Pulmonary artery endothelial cell (primary cell): ENCODE measurements at regions not wholly inside any gene's neighbourhood (a gene's known extent, or its start where the extent isn't known, plus 50 kb on each side); places are given as distances from the start of the nearest gene placed in this dataset.
"Not testable (repeated sequence)": the region's sequence is repeated elsewhere in the genome, so short reads cannot be mapped to it uniquely, and the experiment has no call there.

Experiments used
- DNase-seq: peaks from one replicate; pipeline ENCODE4 v3.0.0-alpha.2; 2011; ENCODE audit warnings: low read depth, low spot score

DNA sequence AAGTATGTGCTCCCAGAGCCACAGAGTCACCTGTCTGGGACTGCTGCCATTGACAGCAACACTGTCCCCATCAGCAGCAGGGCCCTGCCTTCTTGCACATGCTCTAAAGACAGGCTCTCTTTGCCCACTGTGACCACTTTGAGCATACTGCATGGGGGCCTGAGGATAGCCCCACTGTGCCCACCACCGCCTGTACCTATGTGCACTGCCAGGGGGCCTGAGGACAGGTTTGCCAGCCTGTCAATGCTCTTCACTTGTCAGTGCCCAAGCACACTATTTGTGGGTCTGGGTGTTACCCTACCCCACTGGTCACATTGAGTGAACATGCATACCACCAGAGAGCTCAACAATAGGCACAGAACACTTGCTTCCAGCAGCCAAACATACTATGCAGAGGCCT is 1137.0 kb upstream of the FANCL start:
- DNase-seq, result no peak

DNA sequence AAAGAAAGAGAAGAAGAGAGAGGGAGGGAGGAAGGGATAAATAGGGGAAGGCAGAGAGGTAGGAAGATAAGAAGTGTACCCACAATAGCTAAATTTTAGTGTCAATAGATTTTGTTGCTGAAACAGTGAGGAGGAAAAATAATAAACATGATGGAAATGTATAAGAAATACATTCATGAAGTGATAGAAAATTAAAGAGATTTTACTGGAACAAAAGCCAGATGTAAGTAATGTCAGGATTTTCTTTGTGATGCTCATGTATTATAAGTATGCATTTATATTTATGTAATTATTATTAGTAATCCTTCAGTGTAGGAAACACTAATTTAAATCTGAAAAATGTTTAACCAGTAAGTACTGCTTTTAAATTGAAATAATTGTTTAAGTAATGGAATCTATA is 1125.2 kb upstream of the FANCL start:
- no peak for DNase-seq

DNA sequence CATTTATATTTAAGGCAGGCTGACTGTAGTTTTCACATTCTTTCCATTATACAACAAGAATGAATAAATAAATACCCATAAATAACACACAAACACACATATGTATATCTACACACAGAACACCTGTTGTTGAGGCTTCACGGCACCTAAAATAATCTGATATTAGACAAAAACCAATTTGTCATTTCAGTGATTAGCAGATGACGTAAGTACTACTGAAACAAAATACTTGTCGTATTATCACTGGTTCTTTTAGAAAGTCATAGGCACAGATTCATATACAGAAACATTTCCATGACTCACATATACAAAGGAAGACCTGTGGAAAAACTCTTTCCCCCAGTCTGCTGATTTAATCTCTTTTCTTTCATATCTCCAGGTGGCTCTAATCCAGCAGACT is 1113.4 kb upstream of the FANCL start:
- no peak for DNase-seq

DNA sequence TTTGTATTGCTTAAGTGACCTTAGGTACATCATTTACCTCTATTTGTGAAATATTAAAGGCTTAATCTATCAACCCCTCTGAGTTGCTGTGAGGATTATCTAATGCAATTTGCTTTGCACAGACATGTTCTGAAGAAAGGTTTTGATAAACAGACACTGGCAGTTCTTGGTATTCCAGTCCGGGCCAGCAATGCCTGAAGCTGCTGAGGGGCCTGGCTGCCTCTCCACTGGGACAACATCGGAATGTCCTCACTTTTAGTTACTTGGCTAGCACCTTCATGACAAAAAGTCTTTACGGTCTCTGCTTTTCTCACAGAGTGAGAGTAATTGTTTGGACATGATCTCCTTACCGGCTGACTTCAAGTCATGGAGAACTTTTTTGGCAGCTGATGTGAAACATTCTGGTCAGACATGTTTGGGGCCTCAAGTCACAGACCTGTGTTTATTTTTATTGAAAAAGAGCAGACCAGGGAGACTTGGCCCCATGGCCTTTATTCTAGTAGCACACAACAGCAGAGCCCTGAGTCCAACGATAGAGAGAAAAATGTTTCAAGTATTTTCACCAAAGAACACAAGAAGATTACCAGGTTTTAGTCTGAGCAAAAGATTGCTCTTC is 1112.3 kb upstream of the FANCL start:
- no peak for DNase-seq

DNA sequence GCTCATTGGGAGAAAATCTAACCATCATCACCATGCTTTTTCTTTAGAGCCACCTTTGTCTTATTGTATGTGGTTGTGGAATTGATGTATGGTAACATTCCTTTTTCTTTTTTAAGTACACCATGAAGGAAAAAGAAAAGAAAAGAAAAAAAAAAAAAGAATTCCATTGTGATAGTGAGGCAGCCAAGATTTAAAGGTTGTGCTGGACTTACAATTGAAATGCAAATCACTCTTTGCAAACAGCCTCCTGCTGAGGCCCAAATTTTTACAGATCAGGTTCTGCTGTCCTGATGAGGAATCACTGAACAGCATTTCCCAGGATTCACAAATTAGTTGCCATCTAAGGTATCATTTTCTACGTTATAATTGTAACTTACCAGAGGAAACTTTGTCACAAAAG is 1101.0 kb upstream of the FANCL start:
- DNase-seq, result no peak

DNA sequence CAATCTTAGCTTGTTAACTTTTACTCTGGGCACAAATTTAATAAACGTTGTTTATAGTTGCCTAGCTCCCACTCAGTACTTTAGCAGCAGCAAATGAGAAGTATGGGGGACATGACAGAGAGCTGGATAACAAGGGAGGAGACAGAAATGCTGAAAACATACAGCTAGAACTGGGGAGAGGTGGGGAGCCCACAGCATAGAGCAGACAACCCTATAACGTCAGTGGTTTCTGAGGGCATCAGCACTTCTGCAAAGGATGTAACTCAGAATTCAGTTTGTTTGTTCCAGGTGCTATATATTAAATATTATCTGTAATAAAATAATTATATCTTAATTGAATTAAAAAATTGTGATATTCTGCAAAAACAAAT is 1098.7 kb upstream of the FANCL start:
- DNase-seq, result no peak

DNA sequence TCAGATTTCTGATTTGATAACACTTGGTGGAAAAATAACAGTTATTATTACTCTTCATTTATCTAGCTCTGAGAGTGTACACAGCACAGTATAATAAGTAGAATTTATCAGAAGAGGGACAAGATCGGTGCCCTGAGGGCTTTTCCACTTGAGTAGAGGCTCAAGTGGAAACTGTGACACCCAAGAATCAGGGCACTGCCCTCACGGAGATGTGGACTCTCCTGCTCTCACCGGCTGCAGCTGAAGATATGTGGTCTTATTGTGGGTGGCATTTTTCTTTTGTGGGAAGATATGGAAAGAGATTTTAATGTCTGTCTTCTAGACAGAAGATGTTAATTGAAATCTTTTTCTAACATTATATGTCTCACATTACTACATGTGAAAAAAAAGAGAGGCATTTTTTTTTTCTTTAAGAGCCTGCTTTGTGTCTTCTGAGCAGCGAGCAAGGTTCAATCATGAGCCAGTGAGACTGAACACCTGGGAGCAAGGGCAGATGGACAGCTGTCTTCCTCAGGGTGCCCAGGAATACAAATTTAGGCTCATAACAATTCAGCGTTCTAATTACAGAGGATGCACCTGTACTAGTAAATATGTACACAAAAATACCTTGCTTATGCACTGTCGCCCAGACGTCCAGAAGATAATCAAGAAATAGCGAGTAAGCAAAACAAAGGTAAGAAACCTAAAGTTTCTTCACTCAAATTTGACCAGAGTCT is 1098.2 kb upstream of the FANCL start:
- no peak for DNase-seq

DNA sequence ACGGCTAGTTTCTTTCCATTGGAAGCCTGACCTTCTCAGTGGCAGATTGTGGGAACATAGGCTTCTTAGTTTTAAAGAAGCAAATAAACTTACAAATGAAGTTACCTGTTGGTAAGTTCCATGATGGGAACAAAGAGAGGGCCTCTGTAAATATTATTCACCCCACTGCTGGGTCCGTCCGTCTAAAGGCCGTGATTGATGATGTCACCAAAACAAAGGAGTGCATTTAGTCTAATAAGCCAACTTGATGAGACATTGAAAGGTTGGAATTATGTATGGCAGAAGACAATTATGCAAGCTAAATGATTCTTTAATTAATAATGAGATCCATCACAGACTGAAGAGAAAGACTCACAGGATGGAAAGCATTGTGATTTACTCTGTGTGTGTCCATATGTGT is 1091.9 kb upstream of the FANCL start:
- no peak for DNase-seq

DNA sequence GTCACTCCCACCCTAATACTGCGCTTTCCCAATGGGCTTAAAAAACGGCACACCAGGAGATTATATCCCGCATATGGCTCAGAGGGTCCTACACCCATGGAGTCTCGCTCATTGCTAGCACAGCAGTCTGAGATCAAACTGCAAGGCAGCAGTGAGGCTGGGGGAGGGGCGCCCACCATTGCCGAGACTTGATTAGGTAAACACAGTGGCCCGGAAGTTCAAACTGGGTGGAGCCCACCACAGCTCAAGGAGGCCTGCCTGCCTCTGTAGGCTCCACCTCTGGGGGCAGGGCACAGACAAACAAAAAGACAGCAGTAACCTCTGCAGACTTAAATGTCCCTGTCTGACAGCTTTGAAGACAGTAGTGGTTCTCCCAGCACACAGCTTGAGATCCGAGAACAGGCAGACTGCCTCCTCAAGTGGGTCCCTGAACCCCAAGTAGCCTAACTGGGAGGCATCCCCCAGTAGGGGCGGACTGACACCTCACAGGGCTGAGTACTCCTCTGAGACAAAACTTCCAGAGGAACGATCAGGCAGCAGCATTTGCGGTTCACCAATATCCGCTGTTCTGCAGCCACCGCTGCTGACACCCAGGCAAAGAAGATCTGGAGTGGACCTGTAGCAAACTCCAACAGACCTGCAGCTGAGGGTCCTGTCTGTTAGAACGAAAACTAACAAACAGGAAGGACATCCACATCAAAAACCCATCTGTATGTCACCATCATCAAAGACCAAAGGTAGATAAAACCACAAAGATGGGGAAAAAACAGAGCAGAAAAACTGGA is 1085.6 kb upstream of the FANCL start:
- not testable (repeated sequence) for DNase-seq

DNA sequence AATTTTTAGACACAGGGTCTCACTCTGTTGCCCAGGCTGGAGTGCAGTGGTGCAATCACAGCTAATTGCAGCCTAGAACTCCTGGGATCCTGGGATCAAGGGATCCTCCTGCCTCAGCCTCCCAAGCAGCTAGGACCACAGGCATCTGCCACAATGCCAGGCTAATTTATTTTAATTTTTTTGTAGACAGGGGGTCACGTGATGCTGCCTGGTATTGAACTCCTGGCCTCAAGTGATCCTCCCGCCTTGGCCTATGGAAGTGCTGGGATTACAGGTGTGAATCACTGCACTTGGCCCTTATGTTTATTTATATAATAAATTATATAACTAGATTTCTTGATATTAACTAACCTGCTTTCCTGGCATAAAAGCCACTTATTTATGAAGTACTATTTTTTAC is 1081.7 kb upstream of the FANCL start:
- no peak for DNase-seq

DNA sequence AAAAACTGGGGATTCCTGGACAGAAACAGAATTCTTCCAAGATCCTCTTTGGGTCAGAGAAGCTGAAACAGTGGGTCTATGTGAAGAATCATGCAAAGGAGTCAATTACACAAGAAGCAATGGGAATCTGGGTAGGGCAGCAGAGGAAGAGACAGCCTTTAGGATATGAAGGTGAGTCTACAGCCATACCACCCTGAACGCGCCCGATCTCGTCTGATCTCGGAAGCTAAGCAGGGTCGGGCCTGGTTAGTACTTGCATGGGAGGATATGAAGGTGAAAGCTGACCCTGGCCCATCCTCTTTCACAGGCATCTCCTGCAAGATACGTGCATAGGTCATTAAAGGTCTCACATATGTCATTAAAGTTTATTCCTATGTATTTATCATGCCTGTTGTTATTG is 1080.9 kb upstream of the FANCL start:
- no peak for DNase-seq

DNA sequence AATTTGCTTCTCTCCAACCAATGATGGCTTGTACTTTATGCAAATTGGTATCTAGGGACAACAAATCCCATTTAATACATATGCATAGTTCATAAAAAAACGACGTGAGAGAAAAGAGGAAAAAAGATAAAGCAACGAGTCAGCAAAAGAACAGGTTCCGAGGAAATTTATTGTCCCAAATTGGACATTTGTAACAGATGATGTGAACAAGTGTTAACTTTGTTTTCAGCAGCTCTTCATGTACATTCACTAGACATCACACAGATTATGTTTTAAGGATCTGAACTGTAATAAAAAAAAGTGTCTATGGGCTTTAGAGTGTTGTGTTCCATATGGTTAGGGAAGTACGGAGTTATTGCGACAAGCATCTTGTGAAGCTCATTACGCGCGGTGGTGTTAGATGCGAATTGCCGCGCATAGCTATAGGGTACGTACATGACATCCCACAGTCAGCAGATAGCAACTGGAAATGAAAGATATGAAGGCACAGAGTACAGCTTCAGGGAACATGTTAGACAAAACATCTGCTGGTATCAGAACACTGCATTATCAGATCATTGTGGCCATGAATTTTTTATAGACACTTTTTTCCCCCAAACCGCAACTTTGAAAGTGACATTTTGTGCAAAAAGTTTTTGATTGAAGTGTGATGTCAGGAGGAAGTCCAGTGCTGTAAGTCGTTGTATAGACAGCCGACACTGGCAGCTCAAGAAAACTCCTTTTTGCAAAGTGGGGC is 1073.1 kb upstream of the FANCL start:
- no peak for DNase-seq

DNA sequence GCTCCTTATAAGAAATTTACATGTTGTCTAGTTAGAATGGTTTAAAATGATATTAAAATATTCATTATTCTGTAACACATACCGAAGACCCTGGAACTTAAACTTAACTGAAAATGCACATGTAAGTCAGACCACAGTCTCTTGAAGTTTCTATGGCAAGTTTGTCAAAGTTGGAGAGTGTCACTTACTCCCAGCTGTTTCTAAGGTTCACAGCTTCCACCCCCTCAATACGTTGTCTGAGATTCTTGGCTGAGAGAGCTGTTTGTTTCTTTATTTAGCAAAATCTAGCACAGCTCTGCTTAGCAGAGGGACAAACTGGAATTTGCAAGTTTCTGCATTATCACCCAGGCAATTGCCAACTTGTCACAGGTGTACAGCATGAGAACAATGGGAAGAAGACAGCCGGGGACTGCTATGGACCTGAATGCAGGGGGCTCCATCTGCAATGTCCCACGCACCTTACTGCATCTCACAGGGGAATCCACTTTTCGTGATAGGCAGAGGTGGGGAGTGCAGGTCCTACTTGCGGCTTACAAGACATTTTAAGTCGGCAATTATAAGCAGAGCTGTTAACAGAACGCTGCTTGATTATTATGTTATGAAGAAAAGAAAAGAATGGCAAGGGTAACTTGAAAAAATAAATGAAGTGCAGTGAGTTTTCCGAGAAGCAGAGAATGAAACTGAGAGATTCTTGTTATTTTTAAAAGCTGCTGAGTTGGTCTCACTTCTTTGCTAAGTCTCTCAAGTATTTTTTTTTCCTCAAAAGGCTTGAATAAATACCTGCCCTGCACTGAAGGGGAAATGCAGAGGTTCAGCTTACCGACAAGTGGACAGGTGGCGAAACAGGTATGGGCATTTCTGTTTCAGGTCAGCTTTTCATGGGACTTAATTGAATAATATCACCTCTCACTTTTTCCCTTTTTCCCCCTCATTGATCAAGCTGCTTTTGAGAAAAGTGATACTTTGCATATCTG is 1072.1 kb upstream of the FANCL start:
- DNase-seq, result no peak

DNA sequence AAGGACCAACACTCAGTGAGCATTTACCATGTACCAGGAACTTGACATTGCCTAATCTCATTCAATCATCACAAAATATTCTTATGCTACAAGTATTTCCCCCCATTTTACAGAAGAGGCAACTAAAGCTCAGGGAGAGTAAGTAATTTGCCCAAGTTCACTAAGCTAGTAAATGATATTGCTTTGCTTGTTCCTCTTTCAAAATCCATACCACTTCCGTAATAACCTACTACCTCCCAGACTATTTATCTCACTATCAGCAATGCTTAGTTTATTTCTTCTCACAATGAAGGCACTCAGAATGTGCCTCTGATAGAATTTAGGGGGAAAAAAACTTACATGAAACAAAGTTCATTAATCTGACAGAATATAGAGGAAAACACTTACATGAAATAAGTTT is 1070.9 kb upstream of the FANCL start:
- DNase-seq, result no peak

DNA sequence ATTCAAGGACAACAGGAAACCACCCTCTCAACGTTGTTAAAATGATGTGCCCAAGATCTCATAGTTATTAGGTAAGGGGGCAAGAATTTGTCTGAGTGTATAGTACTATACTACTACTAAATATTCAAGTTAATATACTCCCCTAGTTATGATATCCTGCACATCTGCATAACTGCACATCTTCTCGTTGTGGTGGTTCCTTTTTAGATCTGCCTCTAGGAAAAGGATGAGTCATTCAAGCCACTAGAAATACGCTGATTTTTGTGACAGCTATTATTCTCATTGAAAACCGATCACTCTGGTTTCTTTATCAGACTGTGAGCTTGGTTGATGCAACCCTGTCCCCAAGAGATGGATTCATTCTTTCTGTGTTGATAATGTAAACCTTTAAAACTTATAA is 1067.0 kb upstream of the FANCL start:
- DNase-seq, result no peak

DNA sequence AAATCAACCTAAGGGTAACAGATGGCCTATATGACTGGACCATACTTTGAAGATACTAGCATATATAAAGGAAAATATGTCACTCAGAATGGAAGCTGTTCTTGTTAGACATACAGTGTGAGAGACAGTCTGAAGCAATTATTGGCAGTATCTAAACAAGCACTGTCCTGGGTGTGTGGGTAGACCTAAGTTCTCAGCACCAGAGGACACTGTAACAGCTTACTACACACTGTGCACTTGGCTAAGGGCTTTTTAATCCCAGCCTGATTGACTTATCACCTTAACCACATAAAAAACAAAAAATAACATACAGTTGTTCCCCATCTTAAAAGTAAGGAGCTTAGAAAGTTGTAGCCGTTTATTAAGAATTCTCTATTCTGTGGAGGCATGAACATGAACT is 1066.1 kb upstream of the FANCL start:
- no peak for DNase-seq

DNA sequence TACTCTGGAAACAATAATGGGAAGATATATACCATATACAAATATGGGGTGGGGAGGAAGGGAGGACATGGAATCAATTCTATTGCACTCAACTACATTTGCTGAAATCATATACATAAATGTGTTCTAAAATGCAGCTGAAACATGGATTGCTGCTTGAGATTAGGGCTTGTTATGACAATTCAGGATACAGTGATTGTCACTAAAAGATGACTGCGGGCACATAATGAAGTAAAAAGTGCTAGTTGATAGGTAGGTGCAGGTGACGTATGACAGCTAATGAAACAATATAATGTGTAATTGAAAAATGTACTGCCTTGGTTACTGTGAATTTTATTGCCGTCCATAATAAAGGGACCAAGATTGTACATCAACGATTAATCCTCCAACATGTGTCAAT is 1062.1 kb upstream of the FANCL start:
- no peak for DNase-seq

DNA sequence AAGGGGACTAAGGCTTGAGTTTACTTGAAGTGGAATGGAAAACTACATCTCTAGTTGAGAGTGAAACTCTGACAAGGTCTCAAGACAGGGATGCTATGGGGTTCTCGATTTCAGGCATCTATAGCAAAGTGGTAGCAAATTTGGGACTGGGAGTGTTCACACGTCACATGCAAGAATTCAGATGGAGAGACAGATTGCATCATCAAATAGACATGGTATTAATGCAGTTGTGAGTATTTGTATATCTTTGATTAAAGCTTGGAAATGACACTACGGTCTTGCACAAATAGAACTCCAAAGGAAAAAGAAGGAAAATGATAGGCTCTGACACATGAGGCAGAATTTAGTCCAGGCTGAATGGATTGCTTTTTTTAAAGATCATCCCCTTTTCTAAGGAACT is 1061.6 kb upstream of the FANCL start:
- no peak for DNase-seq

DNA sequence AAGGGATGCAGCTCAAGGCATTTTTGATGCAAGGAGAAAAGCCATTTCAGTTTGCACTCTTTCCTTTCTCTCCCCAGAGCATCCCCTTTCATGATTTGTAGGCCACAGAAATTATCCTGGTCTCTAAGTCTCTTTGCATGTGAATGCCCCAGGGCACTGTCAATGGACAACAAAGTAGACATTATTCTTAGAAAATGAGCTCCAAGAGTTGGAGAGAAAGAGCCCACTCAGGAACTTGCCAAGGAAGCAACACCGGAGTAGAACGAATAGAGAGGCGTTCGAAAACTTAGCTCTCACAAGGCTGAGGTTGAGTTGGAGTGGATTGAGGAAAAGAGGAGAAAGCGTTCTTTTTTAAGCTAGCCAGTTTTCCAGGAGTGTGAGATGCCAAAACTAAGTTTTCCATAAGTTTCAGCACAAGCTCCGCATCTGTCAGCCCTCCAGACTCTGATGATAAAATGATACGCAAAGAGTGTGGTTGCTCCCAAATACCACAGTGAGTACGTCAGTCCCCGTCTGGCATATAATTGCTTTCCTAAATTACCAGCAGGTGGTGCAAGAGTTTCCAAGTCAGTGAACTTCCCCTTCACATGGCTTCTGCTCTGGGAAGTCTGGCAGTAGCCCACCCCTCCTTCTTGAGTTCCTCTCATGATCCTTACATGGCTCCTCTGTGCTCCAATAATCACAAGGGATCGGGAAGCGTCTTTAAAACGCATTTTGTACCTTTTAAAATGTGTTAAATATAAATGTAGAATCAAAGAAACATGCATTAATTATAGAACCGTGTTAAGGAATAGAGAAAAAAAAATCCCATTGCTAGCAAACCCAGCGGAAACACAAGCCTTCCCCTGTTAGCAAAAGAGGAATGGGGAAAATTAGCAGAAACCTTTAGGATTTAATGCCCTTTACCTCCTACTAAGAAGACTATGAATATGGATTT is 1060.6 kb upstream of the FANCL start:
- DNase-seq, result no peak

DNA sequence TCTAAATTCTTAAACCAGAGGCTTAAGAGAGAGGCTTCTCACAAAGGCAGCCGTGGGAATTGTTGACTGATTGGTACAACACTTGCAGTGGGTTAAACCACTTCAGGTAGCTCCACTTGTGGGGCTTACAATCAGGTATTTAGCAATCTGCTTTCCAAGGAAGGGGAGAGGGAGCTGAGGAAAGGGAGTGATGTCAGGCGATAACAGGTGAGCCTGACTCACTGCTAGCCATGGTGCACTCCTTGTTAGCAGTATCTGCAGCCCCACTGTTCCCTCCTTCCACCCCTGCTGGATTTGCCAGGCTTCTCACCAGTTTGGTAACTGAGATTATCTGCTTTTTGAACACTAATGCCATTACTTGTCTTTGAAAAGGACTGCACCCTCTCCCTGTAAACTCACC is 1056.7 kb upstream of the FANCL start:
- DNase-seq, result no peak
